Endothelial cell of umbilical vein (primary cell): ENCODE measurements at regions not wholly inside any gene's neighbourhood (a gene's known extent, or its start where the extent isn't known, plus 50 kb on each side); places are given as distances from the start of the nearest gene placed in this dataset.

Source experiments
- BruUV-seq: library from RNA; stranded (reverse); fragments of 400-500 nt; replicated peaks from 2 replicates; lab custom pipeline; 2021; lab: Mats Ljungman, UMichigan
- CTCF ChIA-PET: fragments of 300-600, 350-600 bp; sonication (Branson Sonifier 250); formaldehyde crosslinking; loops from one replicate; lab custom pipeline; 2021; ENCODE audit warnings: antibody characterized with exemption, inconsistent platforms; lab: Charles Lee
- POLR2A ChIA-PET: fragments of 300-600, 350-600 bp; sonication (Branson Sonifier 250); formaldehyde crosslinking; loops from one replicate; lab custom pipeline; 2021; ENCODE audit warnings: antibody characterized with exemption, inconsistent platforms; lab: Charles Lee
- DNase-seq: peaks from one replicate; pipeline ENCODE4 v3.0.0-alpha.2; 2011; ENCODE audit warnings: low read depth, low spot score
- FAIRE-seq: peaks from 2 replicates; lab custom pipeline; 2011; peaks lifted over from hg19 to GRCh38; lab: Jason Lieb, UNC
- H2AFZ ChIP-seq: 2 replicates; pipeline ENCODE4 v1.6.0; 2012; ENCODE audit warnings: low read depth, low read length, control low read depth, inconsistent platforms
- H3K27ac ChIP-seq: 2 replicates; pipeline ENCODE4 v1.5.1; 2011; ENCODE audit warnings: low read depth, mild to moderate bottlenecking, control low read depth, low read length, moderate library complexity; ENCODE audit not compliant: insufficient read depth
- H3K27me3 ChIP-seq, 2 experiments: 2 replicates each; pipeline versions ENCODE4 v1.6.0 to v1.6.1; 2011; ENCODE audit warnings: low read length in 2 of 2, mixed read lengths in 1 of 2; ENCODE audit not compliant: control insufficient read depth in 2 of 2, insufficient read depth in 2 of 2
- H3K36me3 ChIP-seq, 2 experiments: 2 replicates in 1 of 2; 3 replicates in 1 of 2; pipeline ENCODE4 v1.5.1; 2011; ENCODE audit warnings: low read length in 2 of 2, mild to moderate bottlenecking in 1 of 2, moderate library complexity in 1 of 2; ENCODE audit not compliant: control insufficient read depth in 2 of 2, insufficient read depth in 2 of 2; ENCODE audit errors: extremely low read depth in 1 of 2
- H3K4me1 ChIP-seq: 3 replicates; pipeline ENCODE4 v1.5.1; 2011; ENCODE audit warnings: mild to moderate bottlenecking, low read length; ENCODE audit not compliant: control insufficient read depth, insufficient read depth; ENCODE audit errors: extremely low read depth
- H3K4me2 ChIP-seq: 2 replicates; pipeline ENCODE4 v1.6.1; 2011; ENCODE audit warnings: low read length, control low read depth, mixed read lengths; ENCODE audit not compliant: insufficient read depth
- H3K4me3 ChIP-seq, 3 experiments: fragments of 200-600 bp in 1 of 3; sonication (generic), shearing (Covaris generic) in 1 of 3; replicated peaks in 1 of 3; 2 replicates each; pipeline ENCODE4 v1.5.1; 2011 to 2016; ENCODE audit warnings: control low read depth in 3 of 3, low read length in 3 of 3, mild to moderate bottlenecking in 2 of 3, inconsistent platforms in 1 of 3, low read depth in 1 of 3, moderate library complexity in 1 of 3; ENCODE audit not compliant: insufficient read depth in 1 of 3
- H3K79me2 ChIP-seq: 2 replicates; pipeline ENCODE4 v1.6.0; 2012; ENCODE audit warnings: low read length, inconsistent platforms; ENCODE audit not compliant: control insufficient read depth, insufficient read depth
- H3K9ac ChIP-seq: replicated peaks from 2 replicates; pipeline ENCODE3; 2011; ENCODE audit warnings: low read length, control low read depth; ENCODE audit not compliant: insufficient read depth; ENCODE audit errors: extremely low read depth
- H3K9me1 ChIP-seq: replicated peaks from 3 replicates; pipeline ENCODE4 v1.6.0; 2011; ENCODE audit warnings: mild to moderate bottlenecking, low read length; ENCODE audit not compliant: control insufficient read depth, insufficient read depth; ENCODE audit errors: extremely low read depth
- H3K9me3 ChIP-seq: replicated peaks from 2 replicates; pipeline ENCODE4 v1.5.1; 2012; ENCODE audit warnings: low read length, inconsistent platforms; ENCODE audit not compliant: control insufficient read depth, insufficient read depth
- H4K20me1 ChIP-seq: replicated peaks from 2 replicates; pipeline ENCODE3; 2011; ENCODE audit warnings: mild to moderate bottlenecking, low read length; ENCODE audit not compliant: control insufficient read depth, insufficient read depth; ENCODE audit errors: extremely low read depth
- CTCF ChIP-seq, 2 donors: IDR thresholded peaks; 1 replicate in 1 of 2; 2 replicates in 1 of 2; pipeline ENCODE4 v1.5.1; 2011; ENCODE audit warnings: low read length in 2 of 2, mild to moderate bottlenecking in 2 of 2, moderate library complexity in 2 of 2, control low read depth in 1 of 2, inconsistent platforms in 1 of 2, low read depth in 1 of 2; ENCODE audit not compliant: insufficient read depth in 1 of 2; ENCODE audit errors: extremely low read depth in 1 of 2
- EZH2 ChIP-seq: IDR thresholded peaks from 2 replicates; pipeline ENCODE4 v1.6.1; 2012; ENCODE audit warnings: borderline replicate concordance, low read depth, mild to moderate bottlenecking, moderate library complexity, low read length, inconsistent platforms; ENCODE audit not compliant: severe bottlenecking
- FOS ChIP-seq: IDR thresholded peaks from 2 replicates; pipeline ENCODE4 v1.6.1; 2011; ENCODE audit warnings: mild to moderate bottlenecking, low read length, moderate library complexity, borderline replicate concordance; ENCODE audit not compliant: insufficient read depth
- GATA2 ChIP-seq: IDR thresholded peaks from 2 replicates; pipeline ENCODE4 v1.7.0; 2011; ENCODE audit warnings: low read depth, mild to moderate bottlenecking, moderate library complexity, mixed read lengths, low read length; ENCODE audit not compliant: insufficient read length, insufficient read depth
- JUN ChIP-seq: IDR thresholded peaks from 2 replicates; pipeline ENCODE4 v1.6.1; 2011; ENCODE audit warnings: borderline replicate concordance, low read depth; ENCODE audit not compliant: insufficient read length, insufficient read depth
- MAX ChIP-seq: IDR thresholded peaks from 2 replicates; pipeline ENCODE4 v1.6.1; 2011; ENCODE audit not compliant: insufficient read depth, insufficient read length
- MYC ChIP-seq: IDR thresholded peaks from one replicate; pipeline ENCODE4 v1.6.1; 2011; ENCODE audit warnings: mild to moderate bottlenecking, low read depth, low read length
- POLR2A ChIP-seq: IDR thresholded peaks from 2 replicates; pipeline ENCODE4 v1.6.1; 2012; ENCODE audit warnings: low read depth, mild to moderate bottlenecking, control low read depth, low read length
- POLR2AphosphoS5 ChIP-seq: IDR thresholded peaks from 2 replicates; pipeline ENCODE4 v1.6.1; 2012; ENCODE audit warnings: low read depth, mild to moderate bottlenecking, control low read depth, low read length, moderate library complexity; ENCODE audit not compliant: insufficient read depth
- dilution Hi-C: fragments of 300-500 bp; cut with MboI; formaldehyde crosslinking; loops from one replicate; pipeline ENCODE4 v1.15.0; 2019; ENCODE audit warnings: low sequenced_read_pairs; ENCODE audit not compliant: extremely low pct_ligation_motif_present
- intact Hi-C: fragments of 100-400 bp; cut with micrococcal nuclease; formaldehyde crosslinking; loops from one replicate; pipeline ENCODE4 v1.10.0; 2022

- intact Hi-C loops, result no loop called here
- Histone ChIP-seq H3K9me1 (no peaks in the 10 kb centered on the region), H3K27ac (no peak overlapping the region), H3K79me2 (no peaks in the 10 kb centered on the region), H3K4me2 (no peak overlapping the region), H4K20me1 (no peaks in the 10 kb centered on the region), H3K36me3 (no peaks in the 10 kb centered on the region), H2AFZ (no peak overlapping the region), H3K9ac (no peak overlapping the region), H3K9me3 (no peaks in the 10 kb centered on the region), H3K4me1 (no peaks in the 10 kb centered on the region), H3K4me3 (no peak overlapping the region), H3K27me3 (no peaks in the 10 kb centered on the region)
- POLR2A ChIA-PET, result no interaction called here
- CTCF ChIA-PET, result no interaction called here
- dilution Hi-C loops, result no loop called here
- DNase-seq, result peak; percentile 37
- FAIRE-seq, result no peak
- TF ChIP-seq GATA2 (no peak), MAX (no peak), EZH2 (no peak), JUN (no peak), POLR2A (no peak), MYC (no peak), CTCF (IDR thresholded peaks at IDR 0.05; ENCODE audit: extremely low read depth in 1 of 2, insufficient read depth in 1 of 2, low read depth in 1 of 2, low read length in 2 of 2) (no peak), FOS (no peak), POLR2AphosphoS5 (no peak)
- BruUV-seq, result no TSS peak
Observed at GRCh38 chr7:69062020-69062765, 536.1 kb upstream of the AUTS2 start.
